A549 (cell line): ENCODE measurements at regions not wholly inside any gene's neighbourhood (a gene's known extent, or its start where the extent isn't known, plus 50 kb on each side); places are given as distances from the start of the nearest gene placed in this dataset.

Source experiments
- ATAC-seq, 2 experiments: fragments of 200-7000 bp in 1 of 2; fragments of >200 bp in 1 of 2; cut with Nextera tagmentation in 1 of 2; cut with Tn5 transposase in 1 of 2; 3 replicates each; pipeline versions ENCODE4 v1.8.0 to v1.9.1; 2018 to 2020; ENCODE audit warnings: mild to moderate bottlenecking in 1 of 2, moderate library complexity in 1 of 2
- CTCF ChIA-PET: fragments of 300-600 bp; sonication (Branson Sonifier 250); formaldehyde crosslinking; extraction: SDS; loops from one replicate; lab custom pipeline; 2021; ENCODE audit warnings: antibody characterized with exemption, inconsistent platforms; lab: Yijun Ruan, JAX
- POLR2A ChIA-PET: fragments of 350-600 bp; formaldehyde crosslinking; extraction: SDS; loops from one replicate; lab custom pipeline; 2021; ENCODE audit warnings: antibody characterized with exemption, inconsistent platforms; lab: Yijun Ruan, JAX
- DNase-seq, 2 experiments: peaks; one replicate each; pipeline versions ENCODE4 v3.0.0 to v3.0.0-alpha.2; 2011 to 2016; ENCODE audit warnings: low read depth in 1 of 2, low spot score in 1 of 2
- FAIRE-seq: peaks from 2 replicates; lab custom pipeline; 2011; peaks lifted over from hg19 to GRCh38; lab: Jason Lieb, UNC
- H3K27ac ChIP-seq, 2 experiments: fragments of >200 bp; sonication (Bioruptor Twin); formaldehyde crosslinking; 3 replicates each; pipeline ENCODE4 v1.5.1; 2016 to 2017
- H3K4me1 ChIP-seq: fragments of >200 bp; sonication (Bioruptor Twin); formaldehyde crosslinking; 3 replicates; pipeline ENCODE4 v1.6.1; 2016
- H3K4me2 ChIP-seq: fragments of >200 bp; sonication (Bioruptor Twin); formaldehyde crosslinking; 3 replicates; pipeline ENCODE4 v1.6.1; 2016
- H3K4me3 ChIP-seq: fragments of >200 bp; sonication (Bioruptor Twin); formaldehyde crosslinking; 3 replicates; pipeline ENCODE4 v1.5.1; 2016
- H3K9me3 ChIP-seq: fragments of >200 bp; sonication (Bioruptor Twin); formaldehyde crosslinking; 3 replicates; pipeline ENCODE4 v1.6.1; 2016
- BHLHE40 ChIP-seq: IDR thresholded peaks from 2 replicates; pipeline ENCODE4 v1.6.1; 2012; ENCODE audit warnings: low read depth, low read length, inconsistent platforms
- CBX2 ChIP-seq: fragments of 200-600 bp; sonication (generic); IDR thresholded peaks from 2 replicates; pipeline ENCODE4 v1.6.1; 2016; ENCODE audit warnings: low read depth, mild to moderate bottlenecking, borderline replicate concordance
- CBX8 ChIP-seq: fragments of 200-600 bp; sonication (generic); IDR thresholded peaks from 2 replicates; pipeline ENCODE4 v1.6.1; 2016
- EHF ChIP-seq: fragments of 250-450 bp; sonication (Bioruptor Pico); IDR thresholded peaks from 2 replicates; pipeline ENCODE4 v1.5.0; 2020; ENCODE audit warnings: mild to moderate bottlenecking
- EHMT2 ChIP-seq: fragments of 200-600 bp; sonication (generic); IDR thresholded peaks from 2 replicates; pipeline ENCODE4 v1.6.1; 2016; ENCODE audit warnings: antibody characterized with exemption, low read depth, mild to moderate bottlenecking, moderate library complexity
- FOSL2 ChIP-seq, 2 experiments: fragments of 450-650 bp in 1 of 2; fragments of >200 bp in 1 of 2; sonication (Bioruptor Twin) in 1 of 2; formaldehyde crosslinking; IDR thresholded peaks; 2 replicates each; pipeline versions ENCODE4 v1.5.0 to v1.6.1; 2016 to 2020; ENCODE audit warnings: mild to moderate bottlenecking in 1 of 2, moderate library complexity in 1 of 2
- HEYL ChIP-seq: fragments of 250-450 bp; sonication (Bioruptor Pico); IDR thresholded peaks from 2 replicates; pipeline ENCODE4 v1.8.0; 2021; ENCODE audit warnings: mild to moderate bottlenecking, moderate library complexity
- HMGXB4 ChIP-seq: fragments of 250-450 bp; sonication (Bioruptor Pico); IDR thresholded peaks from 2 replicates; pipeline ENCODE4 v1.5.0; 2021; ENCODE audit warnings: mild to moderate bottlenecking, moderate library complexity, borderline replicate concordance
- HOXB13 ChIP-seq: fragments of 250-450 bp; sonication (Bioruptor Pico); IDR thresholded peaks from 2 replicates; pipeline ENCODE4 v1.5.0; 2020; ENCODE audit warnings: low read depth, mild to moderate bottlenecking, moderate library complexity
- KDM1A ChIP-seq: fragments of 200-600 bp; sonication (generic); IDR thresholded peaks from 2 replicates; pipeline ENCODE4 v1.6.1; 2016; ENCODE audit warnings: low read depth, mild to moderate bottlenecking
- KDM5A ChIP-seq: fragments of 200-600 bp; sonication (generic); IDR thresholded peaks from 2 replicates; pipeline ENCODE4 v1.6.1; 2016; ENCODE audit warnings: antibody characterized with exemption, mild to moderate bottlenecking
- MAZ ChIP-seq: fragments of 150-350 bp; IDR thresholded peaks from 2 replicates; pipeline ENCODE4 v1.6.1; 2014; ENCODE audit warnings: antibody characterized with exemption, low read depth, low read length, borderline replicate concordance
- MYC ChIP-seq: IDR thresholded peaks from 2 replicates; pipeline ENCODE4 v1.6.1; 2012; ENCODE audit warnings: mild to moderate bottlenecking, inconsistent platforms, low read length, improper control_type of control experiment, borderline replicate concordance
- NFE2L2 ChIP-seq: fragments of 150-350 bp; conservative IDR thresholded peaks from 2 replicates; pipeline ENCODE4 v1.6.1; 2014; ENCODE audit warnings: low read length
- PHF8 ChIP-seq: fragments of 200-600 bp; sonication (generic); IDR thresholded peaks from 2 replicates; pipeline ENCODE4 v1.6.1; 2016; ENCODE audit warnings: low read depth, mild to moderate bottlenecking, antibody characterized with exemption, moderate library complexity, borderline replicate concordance
- POLR2A ChIP-seq: IDR thresholded peaks from 2 replicates; pipeline ENCODE4 v1.6.1; 2012; ENCODE audit warnings: mild to moderate bottlenecking, low read length
- RAD21 ChIP-seq, 2 experiments: fragments of >200 bp in 1 of 2; sonication (Bioruptor Twin) in 1 of 2; formaldehyde crosslinking in 1 of 2; IDR thresholded peaks in 1 of 2; conservative IDR thresholded peaks in 1 of 2; 2 replicates in 1 of 2; 3 replicates in 1 of 2; pipeline ENCODE4 v1.6.1; 2012 to 2018; ENCODE audit warnings: inconsistent platforms in 1 of 2
- RARB ChIP-seq: fragments of 250-450 bp; sonication (Bioruptor Pico); IDR thresholded peaks from 2 replicates; pipeline ENCODE4 v1.8.0; 2021; ENCODE audit warnings: mild to moderate bottlenecking, moderate library complexity
- RCOR1 ChIP-seq: fragments of 150-350 bp; IDR thresholded peaks from 2 replicates; pipeline ENCODE4 v1.6.1; 2014; ENCODE audit warnings: antibody characterized with exemption, low read length, low read depth
- REST ChIP-seq: fragments of 200-600 bp; sonication (generic); IDR thresholded peaks from 2 replicates; pipeline ENCODE4 v1.6.1; 2016; ENCODE audit warnings: antibody characterized with exemption, mild to moderate bottlenecking, moderate library complexity
- RNF2 ChIP-seq: fragments of 200-600 bp; sonication (generic); IDR thresholded peaks from 2 replicates; pipeline ENCODE4 v1.6.1; 2016; ENCODE audit warnings: low read depth, mild to moderate bottlenecking, antibody characterized with exemption, moderate library complexity, borderline replicate concordance
- SREBF2 ChIP-seq: fragments of 450-650 bp; IDR thresholded peaks from 2 replicates; pipeline ENCODE4 v1.6.1; 2014; ENCODE audit warnings: mild to moderate bottlenecking, moderate library complexity
- ZC3H11A ChIP-seq: fragments of 450-650 bp; IDR thresholded peaks from 2 replicates; pipeline ENCODE4 v1.6.1; 2014; ENCODE audit warnings: antibody characterized with exemption, mild to moderate bottlenecking
- ZNF302 ChIP-seq: fragments of 250-450 bp; sonication (Bioruptor Pico); IDR thresholded peaks from 2 replicates; pipeline ENCODE4 v1.9.0; 2021; ENCODE audit warnings: inconsistent platforms, mild to moderate bottlenecking, moderate library complexity
- WGBS: methylation state at CpG from one replicate; pipeline ENCODE4 v1.1.6; 2017; ENCODE audit errors: missing lambda C conversion rate; 5-methylcytosine and 5-hydroxymethylcytosine counted together
- TF ChIP-seq, protein P1 (sequence below): fragments of >200 bp; sonication (Bioruptor Twin); formaldehyde crosslinking; IDR thresholded peaks from 3 replicates; pipeline ENCODE4 v1.5.1; 2016
- TF ChIP-seq, protein P2 (sequence below): IDR thresholded peaks from 2 replicates; pipeline ENCODE4 v1.6.1; 2012; ENCODE audit warnings: low read depth, borderline replicate concordance

DNA sequence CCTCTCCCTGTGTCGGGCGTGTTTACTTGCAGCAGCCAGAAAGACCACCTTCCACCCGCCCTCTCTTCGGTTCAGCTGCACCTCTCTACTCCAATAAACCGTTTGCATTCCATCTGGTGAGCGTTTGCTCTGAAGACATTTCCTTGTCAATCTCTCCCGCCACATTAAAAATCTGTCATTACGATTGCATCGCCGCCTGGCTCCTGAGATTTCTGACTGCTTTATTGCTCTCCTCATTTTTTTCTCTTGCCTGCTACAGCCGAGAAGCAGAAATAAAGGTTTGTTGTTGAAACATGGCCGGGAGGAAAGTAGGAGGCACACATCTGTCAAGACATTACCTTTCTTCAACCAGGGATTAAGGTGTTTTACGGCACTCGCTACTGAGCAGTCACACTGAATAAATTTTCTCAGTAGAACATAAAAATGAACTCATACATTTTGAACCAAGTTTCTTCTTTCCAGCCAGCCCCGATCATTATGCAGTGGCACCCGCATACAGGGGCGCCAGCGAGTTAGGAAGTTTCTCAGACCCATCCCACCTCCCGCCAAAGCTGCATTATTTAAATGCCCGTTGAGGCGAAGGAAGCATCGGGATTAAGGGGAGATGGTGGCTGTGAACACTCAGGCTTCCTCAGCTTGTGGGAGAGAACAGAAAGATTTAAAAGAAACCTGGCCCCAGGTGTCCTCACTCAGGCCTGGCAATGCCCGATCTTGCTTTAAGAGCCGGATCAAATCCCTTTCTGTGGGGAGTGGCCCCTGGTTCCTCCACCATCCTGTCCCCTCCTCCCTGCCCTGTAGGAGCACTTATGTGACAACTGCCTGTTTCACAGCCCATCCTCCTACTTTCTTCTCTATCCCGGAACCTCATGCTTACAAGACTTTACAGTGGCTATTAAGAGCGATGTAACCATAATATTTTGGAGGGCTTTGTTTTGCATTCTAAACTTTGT is 1108.9 kb downstream of the BCL11B start (continued):
- TF ChIP-seq REST, result no peak
- TF ChIP-seq RARB, result no peak
- no peak for TF ChIP-seq SREBF2
- no peak for TF ChIP-seq NFE2L2
- no peak for TF ChIP-seq CBX2
- TF ChIP-seq, protein P1, sequence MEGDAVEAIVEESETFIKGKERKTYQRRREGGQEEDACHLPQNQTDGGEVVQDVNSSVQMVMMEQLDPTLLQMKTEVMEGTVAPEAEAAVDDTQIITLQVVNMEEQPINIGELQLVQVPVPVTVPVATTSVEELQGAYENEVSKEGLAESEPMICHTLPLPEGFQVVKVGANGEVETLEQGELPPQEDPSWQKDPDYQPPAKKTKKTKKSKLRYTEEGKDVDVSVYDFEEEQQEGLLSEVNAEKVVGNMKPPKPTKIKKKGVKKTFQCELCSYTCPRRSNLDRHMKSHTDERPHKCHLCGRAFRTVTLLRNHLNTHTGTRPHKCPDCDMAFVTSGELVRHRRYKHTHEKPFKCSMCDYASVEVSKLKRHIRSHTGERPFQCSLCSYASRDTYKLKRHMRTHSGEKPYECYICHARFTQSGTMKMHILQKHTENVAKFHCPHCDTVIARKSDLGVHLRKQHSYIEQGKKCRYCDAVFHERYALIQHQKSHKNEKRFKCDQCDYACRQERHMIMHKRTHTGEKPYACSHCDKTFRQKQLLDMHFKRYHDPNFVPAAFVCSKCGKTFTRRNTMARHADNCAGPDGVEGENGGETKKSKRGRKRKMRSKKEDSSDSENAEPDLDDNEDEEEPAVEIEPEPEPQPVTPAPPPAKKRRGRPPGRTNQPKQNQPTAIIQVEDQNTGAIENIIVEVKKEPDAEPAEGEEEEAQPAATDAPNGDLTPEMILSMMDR, result no peak
- no peak for TF ChIP-seq POLR2A
- TF ChIP-seq FOSL2 (IDR thresholded peaks at IDR 0.05), result no peak
- TF ChIP-seq FOSL2 (CRISPR knock-in tag; IDR thresholded peaks at IDR 0.05), result no peak

DNA sequence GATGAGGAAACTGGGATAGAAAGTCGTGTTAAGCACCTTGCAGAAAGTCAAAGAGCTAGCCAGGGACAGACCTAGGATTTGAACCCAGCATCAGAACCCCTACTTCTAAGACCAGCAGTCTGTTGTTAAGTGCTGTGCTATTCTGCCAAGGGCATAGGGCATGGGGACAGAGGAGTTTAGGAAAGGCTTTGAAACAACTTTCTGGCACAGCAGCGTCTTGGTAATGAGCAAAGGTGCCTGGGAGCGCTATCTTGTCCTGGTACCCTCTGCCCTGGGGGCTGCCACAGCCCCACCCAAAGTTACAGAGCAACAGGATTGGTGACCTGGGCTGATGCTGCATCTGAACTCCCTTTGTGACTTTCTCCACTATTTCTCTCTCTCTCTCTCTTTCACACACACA is 1108.1 kb downstream of the BCL11B start:
- 4% methylated on average over 3 of the region's 3 CpGs for WGBS

GRCh38 chr14:98165976-98166375 is 1106.0 kb downstream of the BCL11B start:
- Histone ChIP-seq H3K9me3 (no peaks in the 10 kb centered on the region), H3K4me3 (no peak overlapping the region), H3K4me2 (no peak overlapping the region), H3K27ac (no peak overlapping the region), H3K4me1 (no peaks in the 10 kb centered on the region)
- ChIA-PET POLR2A (no interaction called here), CTCF (no interaction called here)
- TF ChIP-seq PHF8, result no peak
- TF ChIP-seq CBX8, result no peak
- TF ChIP-seq BHLHE40, result no peak
- no peak for TF ChIP-seq HEYL (CRISPR knock-in tag)
- no peak for TF ChIP-seq HOXB13 (CRISPR knock-in tag)
- no peak for TF ChIP-seq CBX2
- TF ChIP-seq, protein P1, result no peak
- no peak for TF ChIP-seq KDM5A
- no peak for TF ChIP-seq ZNF302
- no peak for TF ChIP-seq ZC3H11A
- TF ChIP-seq HMGXB4 (CRISPR knock-in tag), result no peak
- TF ChIP-seq, protein P2, sequence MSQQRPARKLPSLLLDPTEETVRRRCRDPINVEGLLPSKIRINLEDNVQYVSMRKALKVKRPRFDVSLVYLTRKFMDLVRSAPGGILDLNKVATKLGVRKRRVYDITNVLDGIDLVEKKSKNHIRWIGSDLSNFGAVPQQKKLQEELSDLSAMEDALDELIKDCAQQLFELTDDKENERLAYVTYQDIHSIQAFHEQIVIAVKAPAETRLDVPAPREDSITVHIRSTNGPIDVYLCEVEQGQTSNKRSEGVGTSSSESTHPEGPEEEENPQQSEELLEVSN, result no peak
- TF ChIP-seq MAZ, result no peak
- TF ChIP-seq RAD21 (conservative IDR thresholded peaks at IDR 0.05 in 1 of 2, IDR thresholded peaks at IDR 0.05 in 1 of 2), result no peak
- TF ChIP-seq KDM1A, result no peak
- FAIRE-seq, result no peak
- ATAC-seq, result no peak
- WGBS, result 51% methylated on average over 9 of the region's 9 CpGs
- DNase-seq, result no peak

More for the DNA sequence above, 1108.1 kb downstream of the BCL11B start:
- H3K4me1 ChIP-seq, result no peaks in the 10 kb centered on the region
- no peak for ATAC-seq
- TF ChIP-seq EHF (CRISPR knock-in tag) (no peak), CBX8 (no peak), RCOR1 (no peak), RAD21 (conservative IDR thresholded peaks at IDR 0.05 in 1 of 2, IDR thresholded peaks at IDR 0.05 in 1 of 2) (no peak), MAZ (no peak), RNF2 (no peak), MYC (no peak), EHMT2 (no peak)
- ChIA-PET CTCF (no interaction called here), POLR2A (no interaction called here)
- no peak overlapping the region for H3K4me3 ChIP-seq
- DNase-seq, result no peak
- no peaks in the 10 kb centered on the region for H3K9me3 ChIP-seq
- no peak overlapping the region for H3K4me2 ChIP-seq
- H3K27ac ChIP-seq, result no peak overlapping the region
- no peak for FAIRE-seq
